Progenitor cell of endocrine pancreas (in vitro differentiated cells): ENCODE measurements at regions not wholly inside any gene's neighbourhood (a gene's known extent, or its start where the extent isn't known, plus 50 kb on each side); places are given as distances from the start of the nearest gene placed in this dataset.

Experiments used
- DNase-seq: peaks from one replicate; pipeline ENCODE4 v3.0.0; 2021; ENCODE audit warnings: low spot score; ENCODE audit not compliant: unreplicated experiment
- H3K27ac Mint-ChIP-seq: 2 replicates; pipeline ENCODE4 v1.8.0; 2021; ENCODE audit warnings: mild to moderate bottlenecking, moderate library complexity, mixed read lengths
- H3K27me3 Mint-ChIP-seq: 2 replicates; pipeline ENCODE4 v1.8.0; 2021; ENCODE audit warnings: mixed read lengths
- H3K36me3 Mint-ChIP-seq: 2 replicates; pipeline ENCODE4 v1.8.0; 2022; ENCODE audit warnings: mixed read lengths; ENCODE audit not compliant: insufficient read depth
- H3K4me1 Mint-ChIP-seq: 2 replicates; pipeline ENCODE4 v1.8.0; 2021; ENCODE audit warnings: low read depth, mixed read lengths
- H3K4me3 Mint-ChIP-seq: 2 replicates; pipeline ENCODE4 v1.8.0; 2021; ENCODE audit warnings: low read depth, mild to moderate bottlenecking, moderate library complexity, mixed read lengths
- H3K9me3 Mint-ChIP-seq: 2 replicates; pipeline ENCODE4 v1.8.0; 2021; ENCODE audit warnings: low read depth, mixed read lengths
- TF ChIP-seq, protein P1 (sequence below): fragments of 200-600 bp; sonication (generic); IDR thresholded peaks from one replicate; pipeline ENCODE4 v1.5.0; 2021; ENCODE audit warnings: antibody characterized with exemption, mild to moderate bottlenecking; ENCODE audit not compliant: unreplicated experiment

DNA sequence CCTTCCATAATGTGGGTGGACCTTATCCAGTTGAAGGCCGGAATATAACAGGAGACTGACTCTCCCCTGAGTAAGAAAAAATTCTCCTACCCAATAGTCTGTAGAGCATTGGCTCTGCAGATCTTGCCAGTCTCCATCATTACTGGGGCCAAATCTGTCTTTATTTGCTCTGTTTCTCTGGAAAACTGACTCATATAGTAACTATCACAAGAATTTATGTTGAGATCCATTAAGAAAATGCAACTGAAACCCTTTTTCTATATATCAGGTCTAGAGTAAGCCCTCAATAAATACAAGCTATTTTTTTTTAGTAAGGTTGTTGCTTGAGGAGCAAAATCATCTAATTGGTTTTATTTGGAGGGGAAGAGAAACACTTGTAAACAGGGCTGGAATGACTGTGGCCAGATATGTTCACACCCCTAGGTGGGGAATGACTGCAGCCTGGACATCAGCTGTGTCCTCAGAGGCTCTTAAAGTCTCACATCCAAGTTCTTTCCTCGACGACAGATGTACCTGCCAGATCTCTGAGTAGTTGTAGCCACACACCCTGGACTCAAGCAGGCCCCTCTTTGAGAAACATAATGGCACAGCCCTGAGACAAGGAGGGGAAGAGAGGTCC is 339.7 kb downstream of the TNS1 start:
- TF ChIP-seq, protein P1, sequence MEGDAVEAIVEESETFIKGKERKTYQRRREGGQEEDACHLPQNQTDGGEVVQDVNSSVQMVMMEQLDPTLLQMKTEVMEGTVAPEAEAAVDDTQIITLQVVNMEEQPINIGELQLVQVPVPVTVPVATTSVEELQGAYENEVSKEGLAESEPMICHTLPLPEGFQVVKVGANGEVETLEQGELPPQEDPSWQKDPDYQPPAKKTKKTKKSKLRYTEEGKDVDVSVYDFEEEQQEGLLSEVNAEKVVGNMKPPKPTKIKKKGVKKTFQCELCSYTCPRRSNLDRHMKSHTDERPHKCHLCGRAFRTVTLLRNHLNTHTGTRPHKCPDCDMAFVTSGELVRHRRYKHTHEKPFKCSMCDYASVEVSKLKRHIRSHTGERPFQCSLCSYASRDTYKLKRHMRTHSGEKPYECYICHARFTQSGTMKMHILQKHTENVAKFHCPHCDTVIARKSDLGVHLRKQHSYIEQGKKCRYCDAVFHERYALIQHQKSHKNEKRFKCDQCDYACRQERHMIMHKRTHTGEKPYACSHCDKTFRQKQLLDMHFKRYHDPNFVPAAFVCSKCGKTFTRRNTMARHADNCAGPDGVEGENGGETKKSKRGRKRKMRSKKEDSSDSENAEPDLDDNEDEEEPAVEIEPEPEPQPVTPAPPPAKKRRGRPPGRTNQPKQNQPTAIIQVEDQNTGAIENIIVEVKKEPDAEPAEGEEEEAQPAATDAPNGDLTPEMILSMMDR: no peak
- Mint-ChIP-seq H3K4me3 (no peak overlapping the region), H3K4me1 (no peaks in the 10 kb centered on the region), H3K36me3 (no peaks in the 10 kb centered on the region), H3K9me3 (no peaks in the 10 kb centered on the region), H3K27ac (no peak overlapping the region), H3K27me3 (peaks cover 10% of the 10 kb centered on the region)
- no peak for DNase-seq

DNA sequence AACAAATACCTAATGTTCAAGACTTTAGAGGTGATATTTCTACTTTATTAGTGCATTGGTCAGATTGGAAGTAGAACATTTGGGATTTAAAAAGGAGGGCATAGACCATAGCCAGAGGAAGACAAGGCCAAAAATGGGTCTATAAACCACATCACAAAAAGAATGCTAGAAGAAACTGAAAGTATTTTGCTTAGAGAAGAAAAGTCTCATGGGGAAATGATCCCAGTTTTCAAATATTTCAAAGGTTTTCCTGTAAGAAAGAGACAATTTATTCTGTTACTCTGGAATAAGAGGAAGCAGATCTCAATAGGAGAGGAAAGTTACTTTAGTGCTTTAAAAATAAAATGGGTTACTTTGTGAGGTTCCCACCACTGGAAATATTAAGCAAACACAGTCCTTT is 341.4 kb downstream of the TNS1 start:
- Mint-ChIP-seq H3K4me1 (no peaks in the 10 kb centered on the region), H3K4me3 (no peak overlapping the region), H3K27me3 (peaks cover 10% of the 10 kb centered on the region), H3K9me3 (no peaks in the 10 kb centered on the region), H3K27ac (no peak overlapping the region), H3K36me3 (no peaks in the 10 kb centered on the region)
- DNase-seq: no peak
- TF ChIP-seq, protein P1: no peak

DNA sequence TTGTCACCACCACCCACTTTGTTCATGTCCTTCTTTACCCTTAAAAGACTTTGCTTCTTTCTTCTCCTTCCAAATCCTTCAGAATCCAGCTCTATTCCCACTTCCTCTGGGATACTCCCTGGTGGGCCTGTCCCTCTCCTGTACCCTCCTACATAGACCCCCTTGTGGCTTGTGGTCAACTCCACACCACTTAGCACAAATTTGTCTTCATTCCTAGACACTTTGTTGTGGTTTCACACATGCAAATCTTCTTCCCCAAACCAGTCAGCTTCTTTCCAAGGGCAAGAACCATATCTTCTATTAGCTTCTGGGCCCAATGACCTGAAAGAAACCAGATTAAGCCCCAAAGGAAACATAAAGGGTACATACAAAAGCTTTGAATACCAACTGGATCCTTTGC is 342.4 kb downstream of the TNS1 start:
- H3K27ac Mint-ChIP-seq: no peak overlapping the region
- H3K9me3 Mint-ChIP-seq: no peaks in the 10 kb centered on the region
- no peaks in the 10 kb centered on the region for H3K36me3 Mint-ChIP-seq
- no peak for DNase-seq
- H3K27me3 Mint-ChIP-seq: peaks cover 10% of the 10 kb centered on the region
- no peak overlapping the region for H3K4me3 Mint-ChIP-seq
- TF ChIP-seq, protein P1: no peak
- H3K4me1 Mint-ChIP-seq: no peaks in the 10 kb centered on the region

DNA sequence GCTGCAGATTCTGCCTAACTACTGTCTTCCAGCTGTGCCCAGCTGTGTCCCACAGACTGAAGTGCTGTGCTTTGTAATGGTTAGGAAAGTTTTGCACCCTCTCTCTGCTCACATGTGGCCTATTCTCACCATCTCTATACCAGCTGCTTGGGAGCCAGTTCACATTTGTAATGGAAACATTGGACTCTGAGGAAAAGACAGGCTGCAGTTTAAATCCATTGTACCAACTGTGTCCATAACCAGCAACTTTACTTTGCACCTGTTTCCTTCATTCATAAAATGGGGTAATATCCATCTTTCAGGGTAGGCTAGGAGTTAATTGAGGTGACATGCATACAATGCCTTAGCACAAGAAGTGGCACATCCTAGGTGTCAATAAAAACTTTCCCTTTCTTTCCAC is 344.0 kb downstream of the TNS1 start:
- no peak for DNase-seq
- Mint-ChIP-seq H3K27ac (no peak overlapping the region), H3K36me3 (no peaks in the 10 kb centered on the region), H3K4me3 (no peak overlapping the region), H3K4me1 (peaks cover 3% of the 10 kb centered on the region), H3K27me3 (peaks cover 6% of the 10 kb centered on the region), H3K9me3 (no peaks in the 10 kb centered on the region)
- TF ChIP-seq, protein P1: no peak

DNA sequence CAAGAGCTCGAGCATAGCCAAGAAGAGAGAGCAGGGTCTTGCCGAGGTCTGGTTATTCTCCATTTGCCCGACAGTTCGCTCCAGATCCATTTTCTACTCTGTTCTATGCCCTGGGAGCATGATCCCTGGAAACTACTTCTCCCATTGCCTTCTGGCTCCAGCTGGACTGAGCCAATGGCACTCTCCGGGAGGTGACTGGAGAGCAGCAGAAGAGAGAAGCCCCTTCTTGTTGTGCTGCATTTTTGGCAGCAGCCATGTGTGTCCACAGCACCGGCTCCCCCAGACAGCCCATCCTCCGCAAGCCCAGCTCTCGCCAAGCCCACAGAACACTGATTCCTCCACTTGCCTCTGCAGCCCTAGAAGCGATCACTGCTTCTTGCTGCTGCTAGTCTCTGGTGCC is 345.5 kb downstream of the TNS1 start:
- Mint-ChIP-seq H3K36me3 (no peaks in the 10 kb centered on the region), H3K27ac (no peak overlapping the region), H3K4me3 (no peak overlapping the region), H3K4me1 (peaks cover 3% of the 10 kb centered on the region), H3K9me3 (no peaks in the 10 kb centered on the region), H3K27me3 (peaks cover 4% of the 10 kb centered on the region)
- TF ChIP-seq, protein P1: no peak
- no peak for DNase-seq
